COR-L47 (cell line): ENCODE measurements at regions not wholly inside any gene's neighbourhood (a gene's known extent, or its start where the extent isn't known, plus 50 kb on each side); places are given as distances from the start of the nearest gene placed in this dataset.
"Not testable (repeated sequence)": the region's sequence is repeated elsewhere in the genome, so short reads cannot be mapped to it uniquely, and the experiment has no call there.

ENCODE experiments used
- DNase-seq: peaks from one replicate; lab custom pipeline; 2025; lab: John Stamatoyannopoulos, UW

DNA sequence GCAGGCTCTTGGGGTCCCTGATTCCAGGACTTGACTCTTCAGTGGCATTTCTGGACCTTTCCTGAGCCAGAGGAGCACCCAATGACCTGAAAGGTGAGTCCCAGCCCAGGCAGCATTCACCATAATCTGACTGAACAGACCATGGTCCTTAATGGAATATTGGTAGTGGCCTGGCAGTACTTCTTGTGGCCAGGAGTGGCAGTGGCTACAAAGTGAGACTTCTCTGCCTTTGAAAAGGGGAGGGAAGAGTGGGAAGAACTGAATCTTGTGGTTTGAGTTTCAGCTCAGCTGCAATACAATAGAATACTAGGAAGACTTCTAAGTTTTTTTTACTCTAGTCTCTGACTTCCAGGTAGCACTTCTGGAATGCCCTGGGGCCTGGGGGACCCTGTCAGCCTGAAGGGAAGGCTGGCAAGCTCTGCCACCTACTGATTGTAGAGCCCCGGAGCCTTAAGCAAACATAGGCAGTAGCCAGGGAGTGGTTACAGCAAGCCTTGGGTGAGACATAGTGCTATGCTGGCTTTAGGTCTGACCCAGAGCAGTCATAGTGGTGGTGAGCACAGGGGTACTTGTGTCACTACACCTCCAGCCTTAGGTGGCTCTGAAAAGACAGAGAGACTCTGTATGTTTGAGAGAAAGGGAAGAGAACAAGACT, 674.2 kb upstream of the MANEA start:
- no peak for DNase-seq

- DNase-seq = no peak
Observed at GRCh38 chr6:94899191-94899590, 678.1 kb upstream of the MANEA start.

GRCh38 chr6:94894300-94894699, 683.0 kb upstream of the MANEA start:
- no peak for DNase-seq

DNA sequence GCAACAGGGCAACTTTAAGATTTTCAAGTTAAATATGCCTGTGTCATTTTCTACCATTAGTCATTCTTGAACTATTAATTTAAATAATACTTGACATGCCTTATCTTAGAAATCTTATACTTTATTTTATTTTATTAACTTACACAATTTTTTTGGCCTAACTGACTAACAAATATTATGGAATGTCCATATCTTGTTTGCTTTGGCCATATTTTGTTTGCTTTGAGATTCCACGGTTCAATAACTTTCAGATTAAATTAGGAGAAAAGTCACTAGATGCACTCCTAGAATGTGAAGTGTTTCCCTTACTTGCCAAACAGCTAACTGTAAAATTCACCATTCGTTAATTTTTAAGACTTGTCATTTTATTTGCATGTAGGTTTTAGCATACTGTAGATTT, 684.0 kb upstream of the MANEA start:
- DNase-seq = no peak

DNA sequence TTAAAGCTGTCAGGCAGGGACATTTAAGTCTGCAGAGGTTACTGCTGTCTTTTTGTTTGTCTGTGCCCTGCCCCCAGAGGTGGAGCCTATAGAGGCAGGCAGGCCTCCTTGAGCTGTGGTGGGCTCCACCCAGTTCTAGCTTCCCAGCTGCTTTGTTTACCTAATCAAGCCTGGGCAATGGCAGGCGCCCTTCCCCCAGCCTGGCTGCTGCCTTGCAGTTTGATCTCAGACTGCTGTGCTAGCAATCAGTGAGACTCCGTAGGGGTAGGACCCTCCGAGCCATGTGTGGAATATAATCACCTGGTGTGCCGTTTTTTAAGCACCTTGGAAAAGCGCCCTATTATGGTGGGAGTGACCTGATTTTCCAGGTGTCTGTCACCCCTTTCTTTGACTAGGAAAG, 703.5 kb upstream of the MANEA start:
- not testable (repeated sequence) for DNase-seq

DNA sequence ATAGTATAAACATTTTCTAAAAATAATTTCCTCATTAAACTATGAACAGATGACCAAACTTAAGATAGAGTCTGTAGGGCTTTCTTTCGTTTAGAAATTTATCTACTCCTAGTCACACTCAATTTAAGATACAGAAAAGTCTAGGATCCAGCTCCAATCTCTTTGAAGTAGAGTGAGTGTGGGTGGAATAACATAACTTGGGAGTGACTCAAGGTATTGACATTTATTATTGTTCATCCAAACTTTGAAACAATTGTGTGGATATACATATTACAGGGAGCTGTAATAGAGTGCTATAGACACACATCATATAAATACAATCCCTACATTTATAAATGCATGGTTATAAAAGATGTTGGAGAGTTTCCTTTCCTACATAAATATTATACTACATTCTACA, 715.2 kb upstream of the MANEA start:
- DNase-seq = no peak

GRCh38 chr6:94859924-94860323, 717.4 kb upstream of the MANEA start:
- no peak for DNase-seq

DNA sequence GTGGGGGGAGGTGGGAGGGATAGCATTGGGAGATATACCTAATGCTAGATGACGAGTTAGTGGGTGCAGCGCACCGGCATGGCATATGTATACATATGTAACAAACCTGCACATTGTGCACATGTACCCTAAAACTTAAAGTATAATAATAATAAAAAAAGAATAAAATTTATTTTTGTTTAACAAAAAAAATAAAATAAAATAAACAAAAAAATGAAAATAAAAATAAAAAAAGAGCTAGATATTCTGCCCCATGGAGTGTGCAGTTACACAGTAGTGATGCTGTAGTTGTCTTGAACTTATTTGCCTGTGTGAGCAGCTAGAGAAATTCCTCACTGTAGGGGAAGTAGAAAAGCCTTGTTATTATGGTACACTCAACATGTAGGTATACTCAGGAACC, 720.3 kb upstream of the MANEA start:
- not testable (repeated sequence) for DNase-seq

- not testable (repeated sequence) for DNase-seq
Observed at GRCh38 chr6:94851329-94851728, 726.0 kb upstream of the MANEA start.

DNA sequence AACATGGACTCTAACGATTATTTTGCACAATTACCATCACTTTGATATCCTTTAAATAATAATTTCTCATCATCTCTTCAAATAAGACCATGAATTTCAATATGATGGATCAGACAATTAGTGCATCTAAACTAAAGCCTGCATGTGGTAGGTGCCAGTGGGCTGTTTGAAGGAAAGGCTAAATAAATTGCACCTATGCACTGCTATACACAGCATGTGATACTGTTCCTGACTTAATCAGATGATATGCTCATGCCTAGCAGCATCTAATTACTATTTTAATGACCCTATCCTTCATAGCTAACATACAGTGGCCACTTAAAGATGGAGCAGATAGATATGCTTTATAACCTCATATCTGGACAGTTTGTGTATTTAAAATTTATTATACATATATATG, 731.6 kb upstream of the MANEA start:
- no peak for DNase-seq

DNA sequence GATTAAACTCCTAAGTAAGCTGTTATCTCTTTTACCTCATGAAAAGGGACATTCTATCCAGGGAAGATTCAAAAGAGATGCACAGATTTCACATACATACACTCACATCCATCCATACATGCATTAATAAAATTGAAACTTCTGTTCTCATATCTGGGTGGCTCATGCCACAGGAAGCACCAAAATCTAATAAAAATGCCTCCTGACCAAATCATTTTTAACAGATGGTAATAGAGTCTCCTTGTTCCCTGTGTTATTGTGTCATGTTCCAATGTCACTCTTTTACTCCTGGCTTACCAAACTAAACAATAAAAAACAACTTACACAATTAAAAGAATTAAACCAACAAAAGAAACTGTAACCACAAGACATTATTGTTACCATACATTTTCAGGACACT, 742.1 kb upstream of the MANEA start:
- DNase-seq = no peak

GRCh38 chr6:94813806-94814205, 763.5 kb upstream of the MANEA start:
- DNase-seq = no peak

GRCh38 chr6:94801344-94801743, 776.0 kb upstream of the MANEA start:
- no peak for DNase-seq

GRCh38 chr6:94785514-94785913, 791.8 kb upstream of the MANEA start:
- DNase-seq = no peak

DNA sequence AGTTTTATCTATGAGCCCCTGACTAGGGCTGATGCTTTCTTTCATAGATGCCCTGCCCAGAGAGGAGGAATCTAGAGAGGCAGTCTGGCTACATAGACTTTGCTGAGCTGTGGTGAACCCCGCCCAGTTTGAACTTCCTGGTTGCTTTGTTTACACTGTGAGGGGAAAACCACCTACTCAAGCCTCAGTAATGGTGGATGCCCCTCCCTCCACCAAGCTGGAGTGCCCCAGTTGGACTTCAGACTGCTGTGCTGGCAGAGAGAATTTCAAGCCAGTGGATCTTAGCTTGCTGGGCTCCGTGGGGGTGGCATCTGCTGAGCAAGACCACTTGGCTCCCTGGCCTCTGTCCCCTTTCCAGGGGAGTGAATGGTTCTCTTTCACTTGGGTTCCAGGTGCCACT, 792.3 kb upstream of the MANEA start:
- not testable (repeated sequence) for DNase-seq

DNA sequence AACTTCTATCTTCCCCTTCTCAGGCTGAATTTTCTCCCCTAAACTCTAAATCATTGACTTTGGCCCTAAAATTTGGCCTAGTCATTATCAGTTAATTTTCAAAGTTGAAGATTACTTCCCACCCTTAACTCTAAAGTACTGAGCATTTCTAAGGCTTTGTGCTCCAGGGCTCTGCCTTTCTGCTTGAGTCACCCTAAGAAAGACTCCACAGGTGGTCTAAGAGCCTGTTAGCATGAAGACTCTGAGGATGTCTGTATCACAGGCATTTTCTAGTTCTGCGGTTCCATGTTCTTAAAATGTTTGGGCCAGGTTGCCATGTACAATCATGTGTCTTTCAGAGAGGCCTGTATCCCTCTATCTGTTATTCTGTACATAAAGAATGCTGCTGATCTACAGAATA, 808.1 kb upstream of the MANEA start:
- DNase-seq = no peak

DNA sequence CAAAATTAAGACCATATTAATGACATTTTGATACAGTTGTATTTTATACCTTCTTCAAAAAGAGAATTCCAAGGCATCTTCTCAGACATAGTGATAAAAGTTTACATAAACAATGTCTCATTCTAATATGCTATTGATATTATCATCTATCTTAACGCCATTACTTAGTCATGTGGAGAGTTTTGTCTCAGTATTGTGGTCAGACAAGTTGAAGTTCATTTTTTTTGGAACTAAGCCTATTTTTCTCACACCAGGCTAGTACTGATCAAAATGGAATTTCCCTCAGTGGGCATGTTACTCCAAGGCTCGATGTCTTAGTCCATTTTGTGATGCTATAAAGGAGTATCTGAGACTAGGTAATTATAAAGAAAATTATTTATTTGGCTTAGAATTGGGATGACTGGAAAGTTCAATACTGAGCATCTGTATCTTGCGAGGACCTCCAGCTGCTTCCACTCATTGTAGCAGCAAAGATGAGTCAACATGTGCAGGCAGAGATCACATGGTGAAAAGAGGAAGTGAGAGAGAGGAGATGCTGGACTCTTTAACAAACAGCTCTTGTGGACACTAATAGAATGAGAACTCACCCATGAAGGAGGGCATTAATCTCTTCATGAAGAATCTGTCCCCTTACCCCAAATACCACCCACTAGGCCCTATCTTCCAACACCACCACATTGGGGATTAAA, 825.5 kb upstream of the MANEA start:
- no peak for DNase-seq

- peak; percentile 2 for DNase-seq
Observed at GRCh38 chr6:94736236-94736635, 841.1 kb upstream of the MANEA start.

DNA sequence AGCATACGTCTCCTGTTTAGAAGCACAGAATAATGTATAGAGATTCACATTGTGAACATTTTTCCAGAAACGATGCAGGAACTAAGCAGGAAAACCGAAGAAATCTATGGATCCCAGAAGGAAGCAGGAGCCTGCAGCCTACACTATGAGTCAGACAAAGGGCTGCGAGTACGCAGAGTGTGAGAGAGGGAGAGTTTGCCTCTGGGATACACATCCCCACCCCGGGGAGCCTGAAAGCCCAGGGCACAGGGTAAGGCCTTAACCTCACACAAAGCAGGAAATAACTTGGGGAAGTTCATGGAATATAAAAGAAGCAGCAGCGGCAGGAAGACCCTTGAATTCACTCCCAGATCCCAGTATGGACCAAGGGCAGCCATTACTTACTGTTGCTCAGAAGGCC, 842.1 kb upstream of the MANEA start:
- no peak for DNase-seq

DNA sequence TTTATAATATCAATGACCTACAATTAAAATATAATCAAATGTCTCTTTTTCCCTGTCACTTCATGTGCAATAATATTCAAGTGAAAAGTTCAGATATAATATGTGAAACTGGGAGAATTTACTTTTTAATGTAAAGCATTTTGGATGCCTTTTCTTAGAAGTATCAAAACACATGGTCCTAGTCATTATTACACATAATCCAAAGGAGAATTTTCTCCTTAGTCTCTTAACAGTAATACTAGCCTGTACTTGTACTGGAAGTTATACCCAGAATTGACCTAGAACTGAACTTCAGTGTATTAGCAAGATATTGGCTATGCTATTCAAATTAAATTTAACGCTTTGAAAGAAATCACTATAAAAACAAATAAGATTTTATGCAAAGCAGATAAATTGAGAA, 842.6 kb upstream of the MANEA start:
- DNase-seq = no peak

- no peak for DNase-seq
Observed at GRCh38 chr6:94733066-94733465, 844.3 kb upstream of the MANEA start.

- no peak for DNase-seq
Observed at GRCh38 chr6:94727710-94728109, 849.6 kb upstream of the MANEA start.

GRCh38 chr6:94721459-94721858, 855.9 kb upstream of the MANEA start:
- DNase-seq = no peak

DNA sequence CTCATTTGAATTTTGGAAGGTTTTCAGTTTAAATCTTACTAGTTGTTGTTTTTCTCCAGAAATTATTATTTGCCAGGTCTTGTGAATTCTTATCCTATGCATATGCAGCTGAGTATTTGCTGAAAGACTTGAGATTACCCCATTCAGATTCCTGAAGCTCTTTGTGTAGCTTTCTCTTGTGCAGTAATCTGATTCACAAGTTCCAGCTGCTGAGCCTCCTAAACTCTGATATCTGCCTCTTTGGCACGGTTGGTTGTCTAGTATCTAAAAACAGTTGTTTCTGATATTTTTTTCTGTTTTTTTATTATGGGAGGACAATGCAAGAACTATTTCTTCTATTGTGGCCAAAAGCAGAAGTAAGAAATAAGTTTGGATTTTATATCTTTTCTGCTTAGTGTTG, 863.9 kb upstream of the MANEA start:
- DNase-seq = no peak
